Neural cell (in vitro differentiated cells): ENCODE measurements at regions not wholly inside any gene's neighbourhood (a gene's known extent, or its start where the extent isn't known, plus 50 kb on each side); places are given as distances from the start of the nearest gene placed in this dataset.

Source experiments
- H2AFZ ChIP-seq: fragments of 200-600, 300-800 bp; sonication (generic), shearing (Covaris generic); 2 replicates; pipeline ENCODE4 v1.6.0; 2014; ENCODE audit warnings: low read depth, mild to moderate bottlenecking, antibody characterized with exemption, low read length, moderate library complexity
- H3F3A ChIP-seq: fragments of 200-600 bp; shearing (Covaris generic); 2 replicates; pipeline ENCODE4 v1.6.1; 2016; ENCODE audit warnings: mild to moderate bottlenecking, moderate library complexity, mixed read lengths, antibody characterized with exemption, low read length; ENCODE audit not compliant: insufficient read depth, poor library complexity, severe bottlenecking
- H3K27ac ChIP-seq: fragments of 200-600, 300-800 bp; sonication (generic), shearing (Covaris generic); 2 replicates; pipeline ENCODE4 v1.5.1; 2014; ENCODE audit warnings: mild to moderate bottlenecking, low read length, moderate library complexity
- H3K27me3 ChIP-seq: fragments of 300-800, 200-600 bp; sonication (generic), shearing (Covaris generic); 2 replicates; pipeline ENCODE4 v1.6.0; 2014; ENCODE audit warnings: mild to moderate bottlenecking, low read depth, low read length, moderate library complexity; ENCODE audit not compliant: insufficient read depth
- H3K36me3 ChIP-seq: fragments of 300-800, 200-600 bp; sonication (generic), shearing (Covaris generic); 2 replicates; pipeline ENCODE4 v1.5.1; 2014; ENCODE audit warnings: mild to moderate bottlenecking, antibody characterized with exemption, low read length, moderate library complexity; ENCODE audit not compliant: insufficient read depth
- H3K4me2 ChIP-seq: fragments of 300-800, 200-600 bp; sonication (generic), shearing (Covaris generic); 2 replicates; pipeline ENCODE4 v1.6.0; 2014; ENCODE audit warnings: mild to moderate bottlenecking, low read length
- H3K4me3 ChIP-seq: fragments of 300-800, 200-600 bp; sonication (generic), shearing (Covaris generic); 2 replicates; pipeline ENCODE4 v1.5.1; 2014; ENCODE audit warnings: mild to moderate bottlenecking, low read length, moderate library complexity
- H3K79me2 ChIP-seq: fragments of 200-600 bp; shearing (Covaris generic); replicated peaks from 2 replicates; pipeline ENCODE4 v1.6.0; 2014; ENCODE audit warnings: mild to moderate bottlenecking, low read length, moderate library complexity; ENCODE audit not compliant: insufficient read depth
- H3K9ac ChIP-seq: fragments of 300-800, 200-600 bp; sonication (generic), shearing (Covaris generic); 2 replicates; pipeline ENCODE4 v1.6.1; 2016; ENCODE audit warnings: mild to moderate bottlenecking, low read length, mixed read lengths
- H3K9me2 ChIP-seq: fragments of 200-600 bp; shearing (Covaris generic); 2 replicates; pipeline ENCODE4 v1.6.1; 2016; ENCODE audit warnings: mild to moderate bottlenecking, low read length, mixed read lengths; ENCODE audit not compliant: insufficient read depth
- H3K9me3 ChIP-seq: fragments of 200-600, 300-800 bp; sonication (generic), shearing (Covaris generic); 2 replicates; pipeline ENCODE4 v1.6.1; 2016; ENCODE audit warnings: mild to moderate bottlenecking, mixed run types, low read length, moderate library complexity, mixed read lengths
- H4K20me1 ChIP-seq: fragments of 200-600 bp; shearing (Covaris generic); 2 replicates; pipeline ENCODE4 v1.6.1; 2016; ENCODE audit warnings: mild to moderate bottlenecking, mixed run types; ENCODE audit not compliant: insufficient read depth
- EP300 ChIP-seq: fragments of 450-650 bp; conservative IDR thresholded peaks from 2 replicates; pipeline ENCODE4 v1.6.1; 2014; ENCODE audit warnings: antibody characterized with exemption, mild to moderate bottlenecking, moderate library complexity; ENCODE audit not compliant: poor library complexity, severe bottlenecking
- EZH2 ChIP-seq: fragments of 200-600, 300-800 bp; shearing (Covaris generic), sonication (generic); IDR thresholded peaks from 2 replicates; pipeline ENCODE4 v1.6.1; 2014; ENCODE audit warnings: antibody characterized with exemption, low read length, borderline replicate concordance, mild to moderate bottlenecking; ENCODE audit not compliant: insufficient read depth, poor library complexity, severe bottlenecking
- MXI1 ChIP-seq: fragments of 450-650 bp; conservative IDR thresholded peaks from 2 replicates; pipeline ENCODE4 v1.6.1; 2014; ENCODE audit warnings: antibody characterized with exemption, mild to moderate bottlenecking; ENCODE audit not compliant: poor library complexity, severe bottlenecking
- POLR2AphosphoS5 ChIP-seq: IDR thresholded peaks from 2 replicates; pipeline ENCODE4 v1.6.1; 2012
- RAD21 ChIP-seq: fragments of 450-650 bp; conservative IDR thresholded peaks from 2 replicates; pipeline ENCODE4 v1.6.1; 2014; ENCODE audit warnings: antibody characterized with exemption, mild to moderate bottlenecking, moderate library complexity
- REST ChIP-seq: IDR thresholded peaks from 2 replicates; pipeline ENCODE4 v1.6.1; 2012; ENCODE audit warnings: borderline replicate concordance
- SMC3 ChIP-seq: fragments of 450-650 bp; conservative IDR thresholded peaks from 2 replicates; pipeline ENCODE4 v1.6.1; 2014; ENCODE audit warnings: antibody characterized with exemption, mild to moderate bottlenecking, moderate library complexity; ENCODE audit not compliant: poor library complexity
- TAF1 ChIP-seq: IDR thresholded peaks from 2 replicates; pipeline ENCODE4 v1.6.1; 2012; ENCODE audit warnings: low read depth
- TF ChIP-seq, protein P1 (sequence below): fragments of 450-650 bp; IDR thresholded peaks from 2 replicates; pipeline ENCODE4 v1.5.1; 2014; ENCODE audit warnings: antibody characterized with exemption, mild to moderate bottlenecking, moderate library complexity; ENCODE audit not compliant: poor library complexity, severe bottlenecking

DNA sequence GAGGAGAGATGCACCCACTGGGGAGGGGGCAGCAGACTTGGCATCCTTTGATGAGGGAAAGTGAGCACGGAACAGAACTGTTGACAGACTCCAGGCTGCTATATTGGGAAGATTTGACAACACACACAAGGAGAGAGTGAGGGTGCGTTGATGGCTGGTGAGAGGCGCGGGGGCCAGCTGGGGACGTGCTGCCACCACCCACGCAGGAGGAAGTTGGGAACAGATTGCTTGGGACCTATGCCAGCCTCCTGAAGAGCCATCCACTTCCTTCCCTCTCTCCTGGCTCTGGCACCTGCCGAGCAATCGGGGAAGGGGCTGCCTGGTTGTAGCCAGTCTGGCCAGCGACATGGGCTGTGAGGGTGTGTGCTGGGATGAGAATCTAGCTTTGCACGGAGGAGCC, 223.7 kb upstream of the CSF3R start:
- no peak overlapping the region for H3K4me2 ChIP-seq
- H3K9ac ChIP-seq: no peak overlapping the region
- no peaks in the 10 kb centered on the region for H3K27me3 ChIP-seq
- TF ChIP-seq POLR2AphosphoS5 (no peak), SMC3 (no peak)
- H3K9me3 ChIP-seq: no peaks in the 10 kb centered on the region
- H2AFZ ChIP-seq: no peak overlapping the region
- no peaks in the 10 kb centered on the region for H3K9me2 ChIP-seq
- no peak overlapping the region for H3K27ac ChIP-seq
- no peaks in the 10 kb centered on the region for H3F3A ChIP-seq
- no peaks in the 10 kb centered on the region for H3K79me2 ChIP-seq
- no peaks in the 10 kb centered on the region for H3K36me3 ChIP-seq
- no peak overlapping the region for H3K4me3 ChIP-seq
- no peaks in the 10 kb centered on the region for H4K20me1 ChIP-seq

- no peaks in the 10 kb centered on the region for H3K79me2 ChIP-seq
- H3K9me3 ChIP-seq: no peaks in the 10 kb centered on the region
- H3K27me3 ChIP-seq: no peaks in the 10 kb centered on the region
- no peak overlapping the region for H3K27ac ChIP-seq
- TF ChIP-seq MXI1 (no peak), POLR2AphosphoS5 (no peak), SMC3 (no peak), EP300 (no peak), RAD21 (no peak), TAF1 (no peak), REST (no peak), EZH2 (no peak)
- TF ChIP-seq, protein P1, sequence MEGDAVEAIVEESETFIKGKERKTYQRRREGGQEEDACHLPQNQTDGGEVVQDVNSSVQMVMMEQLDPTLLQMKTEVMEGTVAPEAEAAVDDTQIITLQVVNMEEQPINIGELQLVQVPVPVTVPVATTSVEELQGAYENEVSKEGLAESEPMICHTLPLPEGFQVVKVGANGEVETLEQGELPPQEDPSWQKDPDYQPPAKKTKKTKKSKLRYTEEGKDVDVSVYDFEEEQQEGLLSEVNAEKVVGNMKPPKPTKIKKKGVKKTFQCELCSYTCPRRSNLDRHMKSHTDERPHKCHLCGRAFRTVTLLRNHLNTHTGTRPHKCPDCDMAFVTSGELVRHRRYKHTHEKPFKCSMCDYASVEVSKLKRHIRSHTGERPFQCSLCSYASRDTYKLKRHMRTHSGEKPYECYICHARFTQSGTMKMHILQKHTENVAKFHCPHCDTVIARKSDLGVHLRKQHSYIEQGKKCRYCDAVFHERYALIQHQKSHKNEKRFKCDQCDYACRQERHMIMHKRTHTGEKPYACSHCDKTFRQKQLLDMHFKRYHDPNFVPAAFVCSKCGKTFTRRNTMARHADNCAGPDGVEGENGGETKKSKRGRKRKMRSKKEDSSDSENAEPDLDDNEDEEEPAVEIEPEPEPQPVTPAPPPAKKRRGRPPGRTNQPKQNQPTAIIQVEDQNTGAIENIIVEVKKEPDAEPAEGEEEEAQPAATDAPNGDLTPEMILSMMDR: no peak
- no peaks in the 10 kb centered on the region for H4K20me1 ChIP-seq
- H3K4me2 ChIP-seq: no peak overlapping the region
- H3K9me2 ChIP-seq: no peaks in the 10 kb centered on the region
- H3F3A ChIP-seq: no peaks in the 10 kb centered on the region
- no peak overlapping the region for H3K4me3 ChIP-seq
- H2AFZ ChIP-seq: no peak overlapping the region
- H3K36me3 ChIP-seq: no peaks in the 10 kb centered on the region
- H3K9ac ChIP-seq: no peak overlapping the region
Measured at GRCh38 chr1:36705629-36706028, 222.9 kb upstream of the CSF3R start.
